Bronchial epithelial cell (primary cell): ENCODE measurements at regions not wholly inside any gene's neighbourhood (a gene's known extent, or its start where the extent isn't known, plus 50 kb on each side); places are given as distances from the start of the nearest gene placed in this dataset.

Experiments used
- DNase-seq: peaks from one replicate; pipeline ENCODE4 v3.0.0-alpha.2; 2010; ENCODE audit warnings: low read depth
- FAIRE-seq: peaks from 2 replicates; lab custom pipeline; 2011; peaks lifted over from hg19 to GRCh38; lab: Jason Lieb, UNC
- H3K27me3 ChIP-seq: 2 replicates; pipeline ENCODE4 v1.5.1; 2011; ENCODE audit warnings: low read length; ENCODE audit not compliant: control insufficient read depth, insufficient read depth
- H3K36me3 ChIP-seq: 2 replicates; pipeline ENCODE4 v1.5.1; 2011; ENCODE audit warnings: low read length; ENCODE audit not compliant: control insufficient read depth, insufficient read depth
- H3K4me3 ChIP-seq: 2 replicates; pipeline ENCODE4 v1.5.1; 2011; ENCODE audit warnings: mild to moderate bottlenecking, low read depth, low read length, control low read depth
- TF ChIP-seq, protein P1 (sequence below): IDR thresholded peaks from 2 replicates; pipeline ENCODE4 v1.5.1; 2011; ENCODE audit warnings: mild to moderate bottlenecking, moderate library complexity, low read length, control low read depth, inconsistent platforms; ENCODE audit not compliant: insufficient read depth, severe bottlenecking

DNA sequence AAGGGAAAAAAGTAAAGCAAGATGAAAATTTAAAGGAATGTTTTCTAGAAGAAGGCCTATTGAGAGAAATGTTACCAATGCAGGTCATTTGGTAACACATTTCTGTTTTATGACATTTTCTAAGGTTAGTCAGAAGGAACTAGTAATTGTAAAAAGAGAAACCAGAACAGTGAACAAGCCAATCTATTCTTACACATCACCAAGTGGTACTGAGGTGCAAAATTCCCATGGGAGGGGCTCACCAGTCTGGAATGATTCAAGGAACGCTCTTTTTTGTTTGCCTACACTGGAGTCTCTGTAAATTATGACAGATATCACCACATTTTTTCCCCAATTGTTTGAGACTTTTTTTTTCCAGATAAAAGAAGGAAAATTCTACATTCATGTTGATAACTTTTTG, 404.7 kb upstream of the CNKSR2 start:
- no peak for DNase-seq
- no peak for FAIRE-seq
- TF ChIP-seq, protein P1, sequence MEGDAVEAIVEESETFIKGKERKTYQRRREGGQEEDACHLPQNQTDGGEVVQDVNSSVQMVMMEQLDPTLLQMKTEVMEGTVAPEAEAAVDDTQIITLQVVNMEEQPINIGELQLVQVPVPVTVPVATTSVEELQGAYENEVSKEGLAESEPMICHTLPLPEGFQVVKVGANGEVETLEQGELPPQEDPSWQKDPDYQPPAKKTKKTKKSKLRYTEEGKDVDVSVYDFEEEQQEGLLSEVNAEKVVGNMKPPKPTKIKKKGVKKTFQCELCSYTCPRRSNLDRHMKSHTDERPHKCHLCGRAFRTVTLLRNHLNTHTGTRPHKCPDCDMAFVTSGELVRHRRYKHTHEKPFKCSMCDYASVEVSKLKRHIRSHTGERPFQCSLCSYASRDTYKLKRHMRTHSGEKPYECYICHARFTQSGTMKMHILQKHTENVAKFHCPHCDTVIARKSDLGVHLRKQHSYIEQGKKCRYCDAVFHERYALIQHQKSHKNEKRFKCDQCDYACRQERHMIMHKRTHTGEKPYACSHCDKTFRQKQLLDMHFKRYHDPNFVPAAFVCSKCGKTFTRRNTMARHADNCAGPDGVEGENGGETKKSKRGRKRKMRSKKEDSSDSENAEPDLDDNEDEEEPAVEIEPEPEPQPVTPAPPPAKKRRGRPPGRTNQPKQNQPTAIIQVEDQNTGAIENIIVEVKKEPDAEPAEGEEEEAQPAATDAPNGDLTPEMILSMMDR = no peak
- no peak overlapping the region for H3K4me3 ChIP-seq
- H3K27me3 ChIP-seq = no peaks in the 10 kb centered on the region
- no peaks in the 10 kb centered on the region for H3K36me3 ChIP-seq

DNA sequence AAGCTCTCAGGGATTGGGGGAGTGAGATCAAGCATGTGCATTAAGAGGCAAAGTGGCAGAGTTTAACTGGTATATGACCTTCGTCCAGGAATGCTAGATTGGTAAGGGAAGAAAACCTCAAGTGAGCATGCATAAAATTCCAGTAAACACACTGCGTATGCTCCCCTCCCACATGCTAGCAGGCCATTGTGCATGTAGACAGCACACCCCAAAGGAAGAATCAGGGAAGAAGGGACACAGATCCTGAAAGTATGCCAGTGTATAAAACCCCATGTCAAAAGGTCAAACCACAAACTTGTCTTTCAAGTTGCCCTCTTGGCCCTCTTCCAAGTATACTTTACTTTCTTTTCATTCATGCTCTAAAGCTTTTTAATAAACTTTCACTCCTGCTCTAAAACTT, 405.2 kb upstream of the CNKSR2 start:
- TF ChIP-seq, protein P1 = no peak
- Histone ChIP-seq H3K36me3 (no peaks in the 10 kb centered on the region), H3K27me3 (no peaks in the 10 kb centered on the region), H3K4me3 (no peak overlapping the region)
- FAIRE-seq (no peak), DNase-seq (peak; percentile 35)

DNA sequence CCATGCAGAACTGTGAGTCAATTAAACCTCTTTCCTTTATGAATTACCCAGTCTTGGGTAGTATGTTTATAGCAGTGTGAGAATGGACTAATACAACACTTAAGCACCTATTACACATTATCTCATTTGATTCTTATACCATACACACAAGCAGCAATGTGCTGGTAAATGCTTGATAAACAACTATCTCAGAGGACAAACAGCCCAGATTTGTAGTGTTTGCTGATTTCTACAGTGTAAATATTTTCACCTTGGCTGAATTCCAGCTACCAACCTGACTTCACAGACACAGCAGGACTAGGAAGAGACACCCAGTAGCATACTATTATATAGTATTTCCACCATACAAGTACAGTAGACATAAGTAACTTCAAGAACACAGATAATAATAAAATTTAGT, 406.5 kb upstream of the CNKSR2 start:
- DNase-seq = no peak
- Histone ChIP-seq H3K27me3 (no peaks in the 10 kb centered on the region), H3K36me3 (no peaks in the 10 kb centered on the region), H3K4me3 (no peak overlapping the region)
- TF ChIP-seq, protein P1 = no peak
- no peak for FAIRE-seq

DNA sequence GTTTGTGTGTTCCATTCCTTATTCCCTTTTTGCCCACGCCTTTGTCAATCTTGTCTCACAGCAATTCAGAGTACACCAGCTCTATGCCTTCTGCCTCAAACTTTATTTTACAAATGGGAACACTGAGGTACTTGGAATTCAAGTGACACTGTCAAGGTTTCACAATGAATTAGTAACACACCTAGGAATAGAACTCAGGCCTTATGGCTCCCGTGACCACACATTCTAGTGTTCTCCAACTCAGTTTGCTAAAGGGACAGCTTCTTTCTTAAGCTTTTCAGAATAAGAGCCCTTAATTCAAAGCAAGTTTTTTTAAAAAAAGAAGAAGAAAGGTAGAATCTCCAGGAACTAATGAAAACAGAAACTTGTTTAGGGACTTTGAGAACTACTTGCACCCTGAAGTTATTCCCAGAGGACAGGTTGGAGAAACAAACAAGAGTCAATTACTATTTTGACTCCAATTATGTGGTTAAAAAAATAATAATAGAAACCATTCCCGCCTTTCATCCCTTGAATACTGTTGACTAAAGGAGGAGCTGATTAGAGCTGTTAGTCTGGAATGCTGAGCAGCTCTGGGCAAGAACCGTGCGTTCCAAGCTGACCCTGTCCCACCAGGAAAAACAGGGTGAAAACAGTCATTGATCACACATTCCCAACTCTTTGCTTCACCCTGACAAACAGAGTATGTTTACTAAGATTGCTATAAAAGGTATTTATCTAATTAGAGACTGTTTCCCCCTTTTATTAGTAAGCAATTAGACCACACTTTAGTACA, 408.8 kb upstream of the CNKSR2 start:
- no peak for FAIRE-seq

DNA sequence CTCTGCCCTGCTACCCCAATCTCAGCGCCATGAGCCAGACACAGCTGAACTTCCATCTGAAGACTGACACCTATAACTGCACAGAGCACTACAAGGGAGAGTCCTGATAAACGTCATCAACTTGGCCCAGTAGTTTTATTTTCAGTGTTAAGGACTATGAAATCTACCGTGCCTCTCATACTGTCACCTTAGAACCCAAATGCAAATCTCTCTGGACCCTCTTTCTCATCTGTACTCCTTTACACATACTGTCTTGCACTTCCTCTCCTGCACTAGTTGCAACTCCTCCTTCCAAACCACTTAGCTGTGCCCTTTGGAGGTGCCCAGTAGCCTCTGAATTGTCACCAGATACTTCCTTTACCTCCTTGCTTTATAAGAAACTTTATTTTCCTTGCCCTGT, 420.2 kb upstream of the CNKSR2 start:
- H3K4me3 ChIP-seq = no peak overlapping the region
- no peak for DNase-seq
- no peak for FAIRE-seq
- no peaks in the 10 kb centered on the region for H3K36me3 ChIP-seq
- TF ChIP-seq, protein P1 = no peak
- H3K27me3 ChIP-seq = no peaks in the 10 kb centered on the region

More for the DNA sequence above, 408.8 kb upstream of the CNKSR2 start:
- H3K4me3 ChIP-seq = no peak overlapping the region
- H3K36me3 ChIP-seq = no peaks in the 10 kb centered on the region
- TF ChIP-seq, protein P1 = no peak
- DNase-seq = peak; percentile 42
- no peaks in the 10 kb centered on the region for H3K27me3 ChIP-seq

DNA sequence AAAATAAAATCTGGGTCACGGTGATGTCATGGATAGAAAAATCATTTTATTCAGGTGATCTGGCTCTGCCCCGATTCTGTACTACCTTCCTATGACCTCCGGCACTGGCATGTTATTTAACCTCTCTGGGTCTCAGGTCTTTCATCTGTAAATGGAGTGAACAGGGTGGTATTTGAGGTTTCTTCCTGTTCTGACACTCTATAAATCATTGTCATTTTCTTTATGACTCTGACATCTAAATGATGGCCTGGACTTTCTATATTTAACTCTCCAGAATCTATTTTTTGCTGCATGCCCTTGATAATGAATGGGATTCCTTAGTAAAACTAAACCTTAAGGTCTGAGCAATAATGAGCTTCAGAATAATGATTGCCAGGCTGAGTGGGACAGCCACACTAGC, 422.0 kb upstream of the CNKSR2 start:
- Histone ChIP-seq H3K36me3 (no peaks in the 10 kb centered on the region), H3K4me3 (no peak overlapping the region), H3K27me3 (no peaks in the 10 kb centered on the region)
- TF ChIP-seq, protein P1 = no peak
- FAIRE-seq (no peak), DNase-seq (no peak)
